AG04449 (cell line): ENCODE measurements at regions not wholly inside any gene's neighbourhood (a gene's known extent, or its start where the extent isn't known, plus 50 kb on each side); places are given as distances from the start of the nearest gene placed in this dataset.
"Not testable (repeated sequence)": the region's sequence is repeated elsewhere in the genome, so short reads cannot be mapped to it uniquely, and the experiment has no call there.

Experiments used
- CTCF ChIA-PET: fragments of 350-600 bp; formaldehyde crosslinking; extraction: SDS; loops from one replicate; lab custom pipeline; 2021; ENCODE audit warnings: antibody characterized with exemption; lab: Yijun Ruan, JAX
- POLR2A ChIA-PET: fragments of 400-600, 350-600 bp; formaldehyde crosslinking; extraction: SDS; loops from one replicate; lab custom pipeline; 2020; ENCODE audit warnings: antibody characterized with exemption, inconsistent platforms; lab: Yijun Ruan, JAX
- DNase-seq: peaks from one replicate; pipeline ENCODE4 v3.0.0-alpha.2; 2010; ENCODE audit warnings: low read depth, low spot score
- H3K4me3 ChIP-seq: 2 replicates; pipeline ENCODE4 v1.5.1; 2011; ENCODE audit warnings: low read depth, mild to moderate bottlenecking, control low read depth, low read length
- CTCF ChIP-seq: IDR thresholded peaks from one replicate; pipeline ENCODE4 v1.5.1; 2011; ENCODE audit warnings: mild to moderate bottlenecking, moderate library complexity, low read length, control low read depth, inconsistent platforms; ENCODE audit not compliant: insufficient read depth; ENCODE audit errors: missing control alignments

- no peak overlapping the region for H3K4me3 ChIP-seq
- CTCF ChIA-PET, result no interaction called here
- DNase-seq, result no peak
- no peak for TF ChIP-seq CTCF
- POLR2A ChIA-PET, result no interaction called here
Observed at GRCh38 chr2:82968358-82968757, 1490.7 kb downstream of the SUCLG1 start.

GRCh38 chr2:82964341-82964740, 1494.7 kb downstream of the SUCLG1 start:
- ChIA-PET CTCF (no interaction called here), POLR2A (no interaction called here)
- no peak for DNase-seq
- TF ChIP-seq CTCF, result no peak
- H3K4me3 ChIP-seq, result no peak overlapping the region

- POLR2A ChIA-PET, result no interaction called here
- CTCF ChIA-PET, result no interaction called here
- no peak overlapping the region for H3K4me3 ChIP-seq
- TF ChIP-seq CTCF, result no peak
- no peak for DNase-seq
Observed at GRCh38 chr2:82959727-82960126, 1499.4 kb downstream of the SUCLG1 start.

GRCh38 chr2:82954868-82955267, 1504.2 kb downstream of the SUCLG1 start:
- CTCF ChIA-PET, result no interaction called here
- no peak overlapping the region for H3K4me3 ChIP-seq
- TF ChIP-seq CTCF, result no peak
- DNase-seq, result no peak
- POLR2A ChIA-PET, result no interaction called here

- ChIA-PET POLR2A (no interaction called here), CTCF (interaction anchor here (0.7 kb wide), 1 partner anchor 257 kb away, joined by 3 read pairs; no protein-coding TSS in a partner anchor)
- no peak overlapping the region for H3K4me3 ChIP-seq
- DNase-seq, result no peak
- no peak for TF ChIP-seq CTCF
Observed at GRCh38 chr2:82939211-82939610, 1519.9 kb downstream of the SUCLG1 start.

- POLR2A ChIA-PET, CTCF ChIA-PET, H3K4me3 ChIP-seq, DNase-seq: not testable (repeated sequence)
Observed at GRCh38 chr2:82938321-82938845, 1520.7 kb downstream of the SUCLG1 start.

GRCh38 chr2:82913566-82913965, 1545.5 kb downstream of the SUCLG1 start:
- H3K4me3 ChIP-seq, result no peak overlapping the region
- DNase-seq, result no peak
- ChIA-PET CTCF (no interaction called here), POLR2A (no interaction called here)
- TF ChIP-seq CTCF, result no peak
